ENCODE measurements at regions not wholly inside any gene's neighbourhood (a gene's known extent, or its start where the extent isn't known, plus 50 kb on each side); places are given as distances from the start of the nearest gene placed in this dataset.
"Not testable (repeated sequence)": the region's sequence is repeated elsewhere in the genome, so short reads cannot be mapped to it uniquely, and the experiment has no call there.

DNA sequence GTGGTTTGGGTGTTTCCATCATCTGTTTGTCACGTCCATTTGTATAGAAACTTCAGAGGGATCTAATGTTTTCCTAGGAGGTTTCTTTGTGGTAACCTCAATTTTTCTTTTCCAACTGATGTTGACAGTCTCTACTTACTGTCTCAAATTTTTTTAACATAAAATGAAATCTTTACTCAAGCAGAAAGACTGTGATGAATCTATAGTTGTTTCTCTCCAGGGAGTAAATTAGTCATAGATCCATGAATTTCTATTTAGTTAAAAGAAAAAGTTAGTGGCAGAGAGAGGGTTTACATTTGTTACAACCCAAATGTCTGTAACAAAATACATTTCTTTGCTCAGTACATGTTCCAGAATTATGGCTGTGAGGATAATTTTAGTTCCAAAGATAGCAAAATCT, 161.6 kb downstream of the DISP1 start:
- Histone ChIP-seq H3K4me2 (ENCODE audit: insufficient read depth, low read length) (no peak overlapping the region), H3K27me3 (ENCODE audit: control insufficient read depth in 2 of 2, insufficient read depth in 2 of 2, low read length in 2 of 2) (no peaks in the 10 kb centered on the region), H2AFZ (ENCODE audit: low read depth, low read length) (no peak overlapping the region), H3K9me3 (replicated peaks; ENCODE audit: control insufficient read depth, insufficient read depth, low read length) (no peaks in the 10 kb centered on the region), H3K27ac (ENCODE audit: insufficient read depth, low read depth, low read length) (no peak overlapping the region), H3K79me2 (ENCODE audit: control insufficient read depth, insufficient read depth, low read length) (no peaks in the 10 kb centered on the region), H3K9me1 (replicated peaks; ENCODE audit: control insufficient read depth, extremely low read depth, insufficient read depth, low read length) (no peaks in the 10 kb centered on the region), H4K20me1 (replicated peaks; ENCODE audit: control insufficient read depth, extremely low read depth, insufficient read depth, low read length) (no peaks in the 10 kb centered on the region), H3K4me3 (replicated peaks in 1 of 3; ENCODE audit: insufficient read depth in 1 of 3, low read depth in 1 of 3, low read length in 3 of 3) (no peak overlapping the region), H3K4me1 (ENCODE audit: control insufficient read depth, extremely low read depth, insufficient read depth, low read length) (no peaks in the 10 kb centered on the region), H3K9ac (replicated peaks; ENCODE audit: extremely low read depth, insufficient read depth, low read length) (no peak overlapping the region), H3K36me3 (ENCODE audit: control insufficient read depth in 2 of 2, extremely low read depth in 1 of 2, insufficient read depth in 2 of 2, low read length in 2 of 2) (no peaks in the 10 kb centered on the region)
- dilution Hi-C loops (cut with MboI; ENCODE audit: extremely low pct_ligation_motif_present, low sequenced_read_pairs) (no loop called here), intact Hi-C loops (cut with micrococcal nuclease) (no loop called here)
- FAIRE-seq (no peak), DNase-seq (ENCODE audit: low read depth, low spot score) (no peak)
- POLR2A ChIA-PET: no interaction called here
- TF ChIP-seq MYC (IDR thresholded peaks at IDR 0.05; ENCODE audit: low read depth, low read length) (no peak), POLR2A (IDR thresholded peaks at IDR 0.05; ENCODE audit: low read depth, low read length) (no peak), POLR2AphosphoS5 (IDR thresholded peaks at IDR 0.05; ENCODE audit: insufficient read depth, low read depth, low read length) (no peak), GATA2 (IDR thresholded peaks at IDR 0.05; ENCODE audit: insufficient read depth, insufficient read length, low read depth, low read length) (no peak), EZH2 (IDR thresholded peaks at IDR 0.05; ENCODE audit: borderline replicate concordance, low read depth, low read length, severe bottlenecking) (no peak), JUN (IDR thresholded peaks at IDR 0.05; ENCODE audit: borderline replicate concordance, insufficient read depth, insufficient read length, low read depth) (no peak), FOS (IDR thresholded peaks at IDR 0.05; ENCODE audit: borderline replicate concordance, insufficient read depth, low read length) (no peak)
- TF ChIP-seq, protein P1, sequence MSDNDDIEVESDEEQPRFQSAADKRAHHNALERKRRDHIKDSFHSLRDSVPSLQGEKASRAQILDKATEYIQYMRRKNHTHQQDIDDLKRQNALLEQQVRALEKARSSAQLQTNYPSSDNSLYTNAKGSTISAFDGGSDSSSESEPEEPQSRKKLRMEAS (IDR thresholded peaks at IDR 0.05; ENCODE audit: insufficient read depth, insufficient read length): no peak
- TF ChIP-seq, protein P2, sequence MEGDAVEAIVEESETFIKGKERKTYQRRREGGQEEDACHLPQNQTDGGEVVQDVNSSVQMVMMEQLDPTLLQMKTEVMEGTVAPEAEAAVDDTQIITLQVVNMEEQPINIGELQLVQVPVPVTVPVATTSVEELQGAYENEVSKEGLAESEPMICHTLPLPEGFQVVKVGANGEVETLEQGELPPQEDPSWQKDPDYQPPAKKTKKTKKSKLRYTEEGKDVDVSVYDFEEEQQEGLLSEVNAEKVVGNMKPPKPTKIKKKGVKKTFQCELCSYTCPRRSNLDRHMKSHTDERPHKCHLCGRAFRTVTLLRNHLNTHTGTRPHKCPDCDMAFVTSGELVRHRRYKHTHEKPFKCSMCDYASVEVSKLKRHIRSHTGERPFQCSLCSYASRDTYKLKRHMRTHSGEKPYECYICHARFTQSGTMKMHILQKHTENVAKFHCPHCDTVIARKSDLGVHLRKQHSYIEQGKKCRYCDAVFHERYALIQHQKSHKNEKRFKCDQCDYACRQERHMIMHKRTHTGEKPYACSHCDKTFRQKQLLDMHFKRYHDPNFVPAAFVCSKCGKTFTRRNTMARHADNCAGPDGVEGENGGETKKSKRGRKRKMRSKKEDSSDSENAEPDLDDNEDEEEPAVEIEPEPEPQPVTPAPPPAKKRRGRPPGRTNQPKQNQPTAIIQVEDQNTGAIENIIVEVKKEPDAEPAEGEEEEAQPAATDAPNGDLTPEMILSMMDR (IDR thresholded peaks at IDR 0.05; ENCODE audit: extremely low read depth in 1 of 2, insufficient read depth in 1 of 2, low read depth in 1 of 2, low read length in 2 of 2): no peak
- no TSS peak for BruUV-seq (replicated peaks)
- CTCF ChIA-PET: interaction anchor here (1.0 kb wide), 1 partner anchor 181 kb away, joined by 3 read pairs; no protein-coding TSS in a partner anchor

DNA sequence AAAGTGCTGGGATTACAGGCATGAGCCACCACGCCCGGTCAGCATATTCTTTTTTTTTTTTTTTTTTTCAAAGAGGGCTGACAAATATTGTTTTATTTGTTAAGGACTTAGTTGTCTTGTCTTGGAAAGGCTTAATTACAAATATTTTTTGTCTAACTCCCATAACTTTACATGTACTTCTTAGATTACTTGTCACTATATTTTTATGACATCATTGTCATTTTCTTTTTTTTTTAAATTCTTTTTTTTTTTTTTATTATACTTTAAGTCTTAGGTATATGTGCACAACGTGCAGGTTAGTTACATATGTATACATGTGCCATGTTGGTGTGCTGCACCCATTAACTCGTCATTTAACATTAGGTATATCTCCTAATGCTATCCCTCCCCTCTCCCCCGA, 162.5 kb downstream of the DISP1 start:
- H3K9me1 ChIP-seq (replicated peaks; ENCODE audit: control insufficient read depth, extremely low read depth, insufficient read depth, low read length); H3K9me3 ChIP-seq (replicated peaks; ENCODE audit: control insufficient read depth, insufficient read depth, low read length); H3K9ac ChIP-seq (replicated peaks; ENCODE audit: extremely low read depth, insufficient read depth, low read length); H3K79me2 ChIP-seq (ENCODE audit: control insufficient read depth, insufficient read depth, low read length); DNase-seq (ENCODE audit: low read depth, low spot score); H4K20me1 ChIP-seq (replicated peaks; ENCODE audit: control insufficient read depth, extremely low read depth, insufficient read depth, low read length); H3K4me1 ChIP-seq (ENCODE audit: control insufficient read depth, extremely low read depth, insufficient read depth, low read length); H3K36me3 ChIP-seq (ENCODE audit: control insufficient read depth in 2 of 2, extremely low read depth in 1 of 2, insufficient read depth in 2 of 2, low read length in 2 of 2); dilution Hi-C loops (cut with MboI; ENCODE audit: extremely low pct_ligation_motif_present, low sequenced_read_pairs); H2AFZ ChIP-seq (ENCODE audit: low read depth, low read length); BruUV-seq (replicated peaks); H3K4me3 ChIP-seq (replicated peaks in 1 of 3; ENCODE audit: insufficient read depth in 1 of 3, low read depth in 1 of 3, low read length in 3 of 3); intact Hi-C loops (cut with micrococcal nuclease); H3K27me3 ChIP-seq (ENCODE audit: control insufficient read depth in 2 of 2, insufficient read depth in 2 of 2, low read length in 2 of 2); H3K4me2 ChIP-seq (ENCODE audit: insufficient read depth, low read length); FAIRE-seq; POLR2A ChIA-PET; H3K27ac ChIP-seq (ENCODE audit: insufficient read depth, low read depth, low read length): not testable (repeated sequence)
- CTCF ChIA-PET: interaction anchor here (1.0 kb wide), 1 partner anchor 182 kb away, joined by 3 read pairs; no protein-coding TSS in a partner anchor
